PC-9 (cell line): ENCODE measurements at regions not wholly inside any gene's neighbourhood (a gene's known extent, or its start where the extent isn't known, plus 50 kb on each side); places are given as distances from the start of the nearest gene placed in this dataset.

Experiments
- EZH2 ChIP-seq: fragments of 200-600 bp; sonication (generic); IDR thresholded peaks from 2 replicates; pipeline ENCODE4 v1.8.0; 2017; ENCODE audit warnings: antibody characterized with exemption, low read depth
- TF ChIP-seq, protein P1 (sequence below): fragments of 200-600 bp; sonication (generic); conservative IDR thresholded peaks from 2 replicates; pipeline ENCODE4 v1.6.1; 2017; ENCODE audit warnings: mixed run types, antibody characterized with exemption, mild to moderate bottlenecking, moderate library complexity

DNA sequence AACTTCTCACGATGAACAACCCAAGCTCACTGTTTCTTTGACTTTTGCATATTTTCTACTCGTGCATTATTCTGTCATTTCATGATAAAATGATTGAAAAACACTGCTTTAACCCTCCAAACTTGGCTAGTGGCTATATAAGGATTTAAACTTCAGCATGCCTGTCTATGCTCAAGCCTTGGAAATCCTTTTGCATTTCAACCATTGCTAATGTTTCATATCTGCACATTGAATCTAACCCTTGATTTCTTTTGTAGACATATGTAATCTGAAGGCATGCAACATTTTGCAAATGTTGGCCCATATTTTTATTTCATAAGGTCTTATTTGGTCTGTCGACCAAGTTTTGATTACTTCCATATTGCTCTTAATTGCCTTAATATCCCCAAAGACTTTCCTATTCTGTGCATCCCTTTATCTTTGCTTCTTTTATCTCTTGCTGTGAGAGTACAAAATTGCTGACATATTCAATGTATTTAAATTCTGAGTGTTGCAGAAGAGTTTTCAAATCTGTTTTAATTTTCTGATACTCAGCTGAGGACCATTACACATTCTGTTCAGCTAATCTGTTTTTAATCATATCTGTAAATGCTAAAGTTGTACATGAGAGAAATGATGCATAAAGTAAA, 403.7 kb upstream of the ZNF608 start:
- TF ChIP-seq EZH2: no peak
- TF ChIP-seq, protein P1, sequence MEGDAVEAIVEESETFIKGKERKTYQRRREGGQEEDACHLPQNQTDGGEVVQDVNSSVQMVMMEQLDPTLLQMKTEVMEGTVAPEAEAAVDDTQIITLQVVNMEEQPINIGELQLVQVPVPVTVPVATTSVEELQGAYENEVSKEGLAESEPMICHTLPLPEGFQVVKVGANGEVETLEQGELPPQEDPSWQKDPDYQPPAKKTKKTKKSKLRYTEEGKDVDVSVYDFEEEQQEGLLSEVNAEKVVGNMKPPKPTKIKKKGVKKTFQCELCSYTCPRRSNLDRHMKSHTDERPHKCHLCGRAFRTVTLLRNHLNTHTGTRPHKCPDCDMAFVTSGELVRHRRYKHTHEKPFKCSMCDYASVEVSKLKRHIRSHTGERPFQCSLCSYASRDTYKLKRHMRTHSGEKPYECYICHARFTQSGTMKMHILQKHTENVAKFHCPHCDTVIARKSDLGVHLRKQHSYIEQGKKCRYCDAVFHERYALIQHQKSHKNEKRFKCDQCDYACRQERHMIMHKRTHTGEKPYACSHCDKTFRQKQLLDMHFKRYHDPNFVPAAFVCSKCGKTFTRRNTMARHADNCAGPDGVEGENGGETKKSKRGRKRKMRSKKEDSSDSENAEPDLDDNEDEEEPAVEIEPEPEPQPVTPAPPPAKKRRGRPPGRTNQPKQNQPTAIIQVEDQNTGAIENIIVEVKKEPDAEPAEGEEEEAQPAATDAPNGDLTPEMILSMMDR: no peak
